Effector memory CD8-positive, alpha-beta T cell (primary cell): ENCODE measurements at regions not wholly inside any gene's neighbourhood (a gene's known extent, or its start where the extent isn't known, plus 50 kb on each side); places are given as distances from the start of the nearest gene placed in this dataset.
"Not testable (repeated sequence)": the region's sequence is repeated elsewhere in the genome, so short reads cannot be mapped to it uniquely, and the experiment has no call there.

ENCODE experiments used
- ATAC-seq: fragments of 150-1000 bp; cut with Tn5 transposase; replicated peaks from 2 replicates; pipeline ENCODE4 v1.10.0; 2021; ENCODE audit warnings: mild to moderate bottlenecking, moderate library complexity
- DNase-seq, 3 experiments: peaks; one replicate each; pipeline ENCODE4 v3.0.0; 2021
- H3K27ac Mint-ChIP-seq, 2 donors: one replicate each; pipeline ENCODE4 v1.8.0; 2022; ENCODE audit warnings: mild to moderate bottlenecking in 2 of 2, mixed read lengths in 2 of 2, moderate library complexity in 2 of 2
- H3K27me3 Mint-ChIP-seq, 2 donors: one replicate each; pipeline ENCODE4 v1.8.0; 2022; ENCODE audit warnings: mixed read lengths in 2 of 2
- H3K36me3 Mint-ChIP-seq: one replicate; pipeline ENCODE4 v1.8.0; 2022; ENCODE audit warnings: mild to moderate bottlenecking, moderate library complexity, mixed read lengths; ENCODE audit not compliant: insufficient read depth
- H3K4me1 Mint-ChIP-seq, 2 donors: one replicate each; pipeline ENCODE4 v1.8.0; 2022; ENCODE audit warnings: low read depth in 2 of 2, mixed read lengths in 2 of 2
- H3K4me3 Mint-ChIP-seq, 2 donors: one replicate each; pipeline ENCODE4 v1.8.0; 2022; ENCODE audit warnings: mild to moderate bottlenecking in 2 of 2, mixed read lengths in 2 of 2, moderate library complexity in 2 of 2
- H3K9me3 Mint-ChIP-seq, 2 donors: one replicate each; pipeline ENCODE4 v1.8.0; 2022; ENCODE audit warnings: mixed read lengths in 2 of 2

GRCh38 chr6:27748661-27749060 lies 163.5 kb downstream of the OR2B2 start:
- DNase-seq, result no peak
- ATAC-seq, result no peak
- no peak overlapping the region for H3K27ac Mint-ChIP-seq
- no peak overlapping the region for H3K4me3 Mint-ChIP-seq
- peaks cover 0 to 2% of the 10 kb centered on the region in 2 donors for H3K9me3 Mint-ChIP-seq
- H3K36me3 Mint-ChIP-seq, result peaks cover 20% of the 10 kb centered on the region
- peaks cover 19 to 22% of the 10 kb centered on the region in 2 donors for H3K27me3 Mint-ChIP-seq
- peaks cover 4 to 7% of the 10 kb centered on the region in 2 donors for H3K4me1 Mint-ChIP-seq

GRCh38 chr6:27747637-27748036 lies 164.6 kb downstream of the OR2B2 start:
- Mint-ChIP-seq H3K27ac (no peak overlapping the region), H3K4me3 (no peak overlapping the region), H3K4me1 (peaks cover 3 to 4% of the 10 kb centered on the region in 2 donors), H3K9me3 (no peaks in the 10 kb centered on the region), H3K27me3 (peaks cover 26 to 30% of the 10 kb centered on the region in 2 donors), H3K36me3 (peaks cover 10% of the 10 kb centered on the region)
- DNase-seq, result no peak
- no peak for ATAC-seq

GRCh38 chr6:27746860-27747259 lies 165.3 kb downstream of the OR2B2 start:
- H3K27ac Mint-ChIP-seq, DNase-seq, H3K4me3 Mint-ChIP-seq, H3K36me3 Mint-ChIP-seq, H3K9me3 Mint-ChIP-seq, H3K4me1 Mint-ChIP-seq, ATAC-seq: not testable (repeated sequence)
- H3K27me3 Mint-ChIP-seq, result peaks cover 26 to 30% of the 10 kb centered on the region in 2 donors

GRCh38 chr6:27743787-27744186 lies 168.4 kb downstream of the OR2B2 start:
- no peak for DNase-seq
- peaks cover 4% of the 10 kb centered on the region for H3K36me3 Mint-ChIP-seq
- no peaks in the 10 kb centered on the region for H3K9me3 Mint-ChIP-seq
- peaks cover 26 to 33% of the 10 kb centered on the region in 2 donors for H3K27me3 Mint-ChIP-seq
- no peak overlapping the region for H3K4me3 Mint-ChIP-seq
- H3K27ac Mint-ChIP-seq, result no peak overlapping the region
- H3K4me1 Mint-ChIP-seq, result peaks cover 1 to 2% of the 10 kb centered on the region in 2 donors
- ATAC-seq, result no peak

GRCh38 chr6:27742833-27743573 lies 169.2 kb downstream of the OR2B2 start:
- H3K4me1 Mint-ChIP-seq, result peaks cover 4 to 9% of the 10 kb centered on the region in 2 donors
- peaks cover 34 to 40% of the 10 kb centered on the region in 2 donors for H3K27me3 Mint-ChIP-seq
- H3K27ac Mint-ChIP-seq, result no peak overlapping the region
- DNase-seq (no peak), ATAC-seq (no peak)
- H3K36me3 Mint-ChIP-seq, result peaks cover 8% of the 10 kb centered on the region
- H3K4me3 Mint-ChIP-seq, result no peak overlapping the region
- H3K9me3 Mint-ChIP-seq, result no peaks in the 10 kb centered on the region

GRCh38 chr6:27739902-27740301 lies 172.3 kb downstream of the OR2B2 start:
- not testable (repeated sequence) for H3K27ac Mint-ChIP-seq, H3K4me3 Mint-ChIP-seq, DNase-seq, H3K36me3 Mint-ChIP-seq, H3K9me3 Mint-ChIP-seq, ATAC-seq
- peaks cover 7 to 14% of the 10 kb centered on the region in 2 donors for H3K4me1 Mint-ChIP-seq
- H3K27me3 Mint-ChIP-seq, result peaks cover 36 to 45% of the 10 kb centered on the region in 2 donors

- ATAC-seq (no peak), DNase-seq (no peak)
- Mint-ChIP-seq H3K27me3 (peaks cover 24% of the 10 kb centered on the region in 2 donors), H3K4me1 (peaks cover 7 to 14% of the 10 kb centered on the region in 2 donors), H3K36me3 (peaks cover 5% of the 10 kb centered on the region), H3K27ac (no peak overlapping the region), H3K9me3 (no peaks in the 10 kb centered on the region), H3K4me3 (no peak overlapping the region)
Measured at GRCh38 chr6:27736686-27737085, 175.5 kb downstream of the OR2B2 start.

GRCh38 chr6:27728442-27728841 lies 183.8 kb downstream of the OR2B2 start:
- peaks cover 46 to 59% of the 10 kb centered on the region in 2 donors for H3K27me3 Mint-ChIP-seq
- H3K27ac Mint-ChIP-seq, result no peak overlapping the region
- no peak overlapping the region for H3K4me3 Mint-ChIP-seq
- no peak for ATAC-seq
- no peak for DNase-seq
- H3K4me1 Mint-ChIP-seq, result no peaks in the 10 kb centered on the region
- no peaks in the 10 kb centered on the region for H3K9me3 Mint-ChIP-seq
- H3K36me3 Mint-ChIP-seq, result no peaks in the 10 kb centered on the region

- Mint-ChIP-seq H3K4me3 (no peak overlapping the region), H3K27ac (no peak overlapping the region), H3K9me3 (no peaks in the 10 kb centered on the region), H3K4me1 (no peaks in the 10 kb centered on the region), H3K36me3 (no peaks in the 10 kb centered on the region), H3K27me3 (peaks cover 59 to 71% of the 10 kb centered on the region in 2 donors)
- DNase-seq, result no peak
- ATAC-seq, result no peak
Measured at GRCh38 chr6:27726619-27727023, 185.6 kb downstream of the OR2B2 start.

GRCh38 chr6:27720607-27721580 lies 191.3 kb downstream of the OR2B2 start:
- ATAC-seq, result no peak
- H3K4me1 Mint-ChIP-seq, result no peaks in the 10 kb centered on the region

GRCh38 chr6:27719039-27719438 lies 193.2 kb downstream of the OR2B2 start:
- not testable (repeated sequence) for H3K4me3 Mint-ChIP-seq, ATAC-seq, H3K36me3 Mint-ChIP-seq, H3K9me3 Mint-ChIP-seq, H3K27ac Mint-ChIP-seq, H3K4me1 Mint-ChIP-seq, DNase-seq
- peaks cover 37 to 42% of the 10 kb centered on the region in 2 donors for H3K27me3 Mint-ChIP-seq

More at GRCh38 chr6:27720607-27721580, 191.3 kb downstream of the OR2B2 start:
- H3K9me3 Mint-ChIP-seq, result no peaks in the 10 kb centered on the region
- no peaks in the 10 kb centered on the region for H3K36me3 Mint-ChIP-seq
- H3K27me3 Mint-ChIP-seq, result peaks cover 37 to 48% of the 10 kb centered on the region in 2 donors
- no peak overlapping the region for H3K4me3 Mint-ChIP-seq
- no peak for DNase-seq
- H3K27ac Mint-ChIP-seq, result no peak overlapping the region

GRCh38 chr6:27706431-27706830 lies 205.8 kb downstream of the OR2B2 start:
- no peaks in the 10 kb centered on the region for H3K4me1 Mint-ChIP-seq
- no peak overlapping the region for H3K4me3 Mint-ChIP-seq
- DNase-seq (no peak), ATAC-seq (no peak)
- H3K27ac Mint-ChIP-seq, result no peak overlapping the region
- no peaks in the 10 kb centered on the region for H3K9me3 Mint-ChIP-seq
- no peaks in the 10 kb centered on the region for H3K27me3 Mint-ChIP-seq
- H3K36me3 Mint-ChIP-seq, result peaks cover 8% of the 10 kb centered on the region

- Mint-ChIP-seq H3K27ac (no peak overlapping the region), H3K4me3 (no peak overlapping the region), H3K4me1 (peaks cover 6 to 21% of the 10 kb centered on the region in 2 donors), H3K36me3 (peaks cover 8% of the 10 kb centered on the region), H3K27me3 (no peaks in the 10 kb centered on the region), H3K9me3 (no peaks in the 10 kb centered on the region)
- DNase-seq (no peak), ATAC-seq (no peak)
Measured at GRCh38 chr6:27700337-27700736, 211.9 kb downstream of the OR2B2 start.
